ENCODE measurements at regions not wholly inside any gene's neighbourhood (a gene's known extent, or its start where the extent isn't known, plus 50 kb on each side); places are given as distances from the start of the nearest gene placed in this dataset.

- H3K9me3 ChIP-seq (replicated peaks in 1 of 2; ENCODE audit: control insufficient read depth in 1 of 2, insufficient read depth in 1 of 2, low read length in 2 of 2): peaks cover 0 to 8% of the 10 kb centered on the region in 2 donors
- H3K9ac ChIP-seq (ENCODE audit: insufficient read depth, low read length, poor library complexity, severe bottlenecking): no peak overlapping the region
- H3K4me3 ChIP-seq (replicated peaks in 1 of 3; ENCODE audit: low read depth in 2 of 3, low read length in 3 of 3): no peak overlapping the region
- no peaks in the 10 kb centered on the region for H3K4me1 ChIP-seq (ENCODE audit: control insufficient read depth in 1 of 2, insufficient read depth in 2 of 2, low read length in 2 of 2)
- H3K36me3 ChIP-seq (replicated peaks in 1 of 2; ENCODE audit: control insufficient read depth in 1 of 2, insufficient read depth in 2 of 2, low read length in 2 of 2): no peaks in the 10 kb centered on the region
- intact Hi-C loops (cut with micrococcal nuclease): no loop called here
- no peaks in the 10 kb centered on the region for H3K27me3 ChIP-seq (ENCODE audit: control insufficient read depth in 2 of 2, insufficient read depth in 2 of 2, low read length in 2 of 2)
- no peaks in the 10 kb centered on the region for H3K4me1 Mint-ChIP-seq
- WGBS (ENCODE audit: insufficient coverage): no CpG with 5 or more reads among the region's 1 CpG
- H3K9me3 Mint-ChIP-seq: peaks cover 0 to 6% (median 2%) of the 10 kb centered on the region in 7 donors
- no peak overlapping the region for H3K27ac ChIP-seq (ENCODE audit: low read depth in 1 of 2, low read length in 2 of 2)
- H3K36me3 Mint-ChIP-seq: no peaks in the 10 kb centered on the region
- TF ChIP-seq CTCF (IDR thresholded peaks at IDR 0.05): no peak
- DNase-seq: no peak
- H4K20me1 ChIP-seq (ENCODE audit: insufficient read depth, low read length): no peaks in the 10 kb centered on the region
- H3K4me3 Mint-ChIP-seq: no peak overlapping the region
- H3K79me2 ChIP-seq (ENCODE audit: insufficient read depth, low read length): no peaks in the 10 kb centered on the region
- H3K4me2 ChIP-seq (replicated peaks; ENCODE audit: extremely low read depth, low read length, poor library complexity, severe bottlenecking): no peak overlapping the region
- H2AFZ ChIP-seq (ENCODE audit: insufficient read depth, low read depth, low read length, poor library complexity, severe bottlenecking): no peak overlapping the region
- no peak overlapping the region for H3K27ac Mint-ChIP-seq
- H3K27me3 Mint-ChIP-seq (ENCODE audit: low read depth in 3 of 3): no peaks in the 10 kb centered on the region
These were observed 197.5 kb upstream of the COL3A1 start for GRCh38 chr2:188776634-188777033.

GRCh38 chr2:188784269-188784762 lies 189.9 kb upstream of the COL3A1 start:
- Mint-ChIP-seq H3K4me1 (no peaks in the 10 kb centered on the region), H3K4me3 (no peak overlapping the region), H3K36me3 (no peaks in the 10 kb centered on the region), H3K27me3 (ENCODE audit: low read depth in 3 of 3) (no peaks in the 10 kb centered on the region), H3K27ac (no peak overlapping the region), H3K9me3 (peaks cover 0 to 9% (median 2%) of the 10 kb centered on the region in 7 donors)
- no peak for DNase-seq
- H2AFZ ChIP-seq (ENCODE audit: insufficient read depth, low read depth, low read length, poor library complexity, severe bottlenecking): no peak overlapping the region
- no peaks in the 10 kb centered on the region for H3K27me3 ChIP-seq (ENCODE audit: control insufficient read depth in 2 of 2, insufficient read depth in 2 of 2, low read length in 2 of 2)
- no peaks in the 10 kb centered on the region for H3K79me2 ChIP-seq (ENCODE audit: insufficient read depth, low read length)
- no peaks in the 10 kb centered on the region for H4K20me1 ChIP-seq (ENCODE audit: insufficient read depth, low read length)
- intact Hi-C loops (cut with micrococcal nuclease): no loop called here
- TF ChIP-seq CTCF (IDR thresholded peaks at IDR 0.05): no peak
- no peak overlapping the region for H3K27ac ChIP-seq (ENCODE audit: low read depth in 1 of 2, low read length in 2 of 2)
- H3K4me2 ChIP-seq (replicated peaks; ENCODE audit: extremely low read depth, low read length, poor library complexity, severe bottlenecking): no peak overlapping the region
- H3K9me3 ChIP-seq (replicated peaks in 1 of 2; ENCODE audit: control insufficient read depth in 1 of 2, insufficient read depth in 1 of 2, low read length in 2 of 2): peaks cover 4 to 8% of the 10 kb centered on the region in 2 donors
- no peaks in the 10 kb centered on the region for H3K36me3 ChIP-seq (replicated peaks in 1 of 2; ENCODE audit: control insufficient read depth in 1 of 2, insufficient read depth in 2 of 2, low read length in 2 of 2)
- no peak overlapping the region for H3K4me3 ChIP-seq (replicated peaks in 1 of 3; ENCODE audit: low read depth in 2 of 3, low read length in 3 of 3)
- H3K9ac ChIP-seq (ENCODE audit: insufficient read depth, low read length, poor library complexity, severe bottlenecking): no peak overlapping the region
- H3K4me1 ChIP-seq (ENCODE audit: control insufficient read depth in 1 of 2, insufficient read depth in 2 of 2, low read length in 2 of 2): no peaks in the 10 kb centered on the region
- WGBS (ENCODE audit: insufficient coverage): 100% methylated on average over 1 of the region's 1 CpG

Measured in CD14-positive monocyte (primary cell).